Right renal pelvis (tissue), 4 donors: ENCODE measurements at regions not wholly inside any gene's neighbourhood (a gene's known extent, or its start where the extent isn't known, plus 50 kb on each side); places are given as distances from the start of the nearest gene placed in this dataset.

Source experiments
- DNase-seq, 4 donors: peaks; one replicate each; pipeline ENCODE4 v3.0.0-alpha.2; 2013; ENCODE audit warnings: low read depth in 4 of 4, low spot score in 3 of 4, missing footprints in 1 of 4

GRCh38 chr1:55624766-55625165 lies 409.6 kb upstream of the USP24 start:
- DNase-seq, result no peak

DNA sequence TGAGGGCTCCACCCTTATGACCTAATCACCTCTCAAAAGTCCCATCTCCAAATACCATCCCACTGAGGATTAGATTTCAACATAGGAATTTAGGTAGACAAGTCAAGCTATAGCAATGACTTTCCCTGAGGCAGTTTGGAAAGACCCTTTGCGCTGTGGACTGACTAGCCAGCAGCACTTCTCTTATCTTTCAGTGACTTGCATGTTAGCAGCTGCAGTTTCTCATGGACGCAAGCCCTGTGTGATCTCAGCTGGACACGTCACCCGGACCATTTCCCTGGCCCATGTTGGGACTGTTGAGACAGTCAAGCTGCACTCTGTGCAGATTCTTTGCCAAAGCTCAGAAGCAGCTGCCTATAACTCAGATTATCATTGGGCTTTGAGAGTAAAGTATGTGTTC lies 408.1 kb upstream of the USP24 start:
- peak in 1 of 4 donors; percentile 35 for DNase-seq

- DNase-seq, result peak in 2 of 4 donors; percentile 41 to 56
Measured at GRCh38 chr1:55622074-55622473, 406.9 kb upstream of the USP24 start.

GRCh38 chr1:55618199-55618598 lies 403.0 kb upstream of the USP24 start:
- no peak for DNase-seq

GRCh38 chr1:55617288-55617982 lies 402.3 kb upstream of the USP24 start:
- DNase-seq, result no peak

- DNase-seq, result no peak
Measured at GRCh38 chr1:55612988-55613387, 397.8 kb upstream of the USP24 start.

GRCh38 chr1:55611123-55611522 lies 396.0 kb upstream of the USP24 start:
- DNase-seq, result no peak

GRCh38 chr1:55610203-55610602 lies 395.0 kb upstream of the USP24 start:
- no peak for DNase-seq

DNA sequence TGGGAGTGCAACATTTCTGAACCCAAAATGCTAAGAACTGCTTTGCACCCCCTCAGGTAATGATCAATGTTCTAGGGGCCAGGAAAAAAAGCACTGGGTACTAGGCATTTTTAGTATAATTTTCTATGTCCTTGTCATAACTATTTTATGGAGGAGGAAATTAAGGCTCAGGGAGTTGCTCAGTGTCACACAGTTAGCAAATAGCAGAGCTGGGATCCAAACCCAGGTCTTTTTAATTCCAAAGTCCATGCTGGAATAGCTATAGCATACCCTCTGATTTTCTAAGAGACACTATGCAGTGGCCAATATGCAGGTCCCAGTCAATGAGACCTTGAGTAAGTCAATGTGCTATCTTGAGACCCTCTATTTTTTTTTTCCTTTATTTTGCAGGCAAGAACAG lies 394.5 kb upstream of the USP24 start:
- DNase-seq, result no peak

DNA sequence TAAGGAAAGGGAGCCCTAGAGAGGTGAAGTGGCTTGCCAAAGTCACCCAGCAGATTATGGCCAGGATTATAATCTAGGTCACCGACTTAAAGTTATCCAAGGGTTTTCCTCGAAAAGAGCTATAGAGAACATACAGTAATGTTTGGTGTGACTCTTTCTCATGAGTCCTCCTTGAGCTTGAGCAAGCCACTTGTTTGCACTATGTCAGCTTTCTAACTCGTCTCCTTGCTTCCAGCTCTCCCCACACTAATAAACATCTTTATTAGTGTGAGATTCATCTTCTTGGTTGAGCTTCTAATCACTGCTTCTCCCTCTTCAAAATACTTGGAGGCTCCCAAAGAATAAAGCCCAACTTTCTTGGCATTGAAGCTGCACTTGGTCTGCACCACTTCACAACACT lies 390.0 kb upstream of the USP24 start:
- DNase-seq, result no peak

DNA sequence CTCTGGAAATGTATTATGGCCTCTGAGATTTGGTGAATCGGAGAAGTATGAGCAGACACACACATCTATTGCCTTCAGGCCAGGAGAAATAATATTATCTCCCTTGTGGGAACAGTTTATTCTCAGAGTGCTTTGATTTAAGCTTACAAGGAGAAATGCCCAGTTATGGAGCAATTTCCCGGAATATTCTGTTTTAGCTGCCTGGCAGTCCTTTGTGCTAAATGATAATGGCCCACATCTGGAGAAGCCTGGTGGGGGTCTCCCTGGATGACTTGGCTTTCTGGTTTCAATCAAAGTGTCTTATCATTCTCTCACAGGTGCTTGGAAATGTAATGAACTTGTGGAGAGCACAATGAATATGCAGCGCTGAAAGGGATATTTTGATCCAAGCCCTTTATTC lies 389.6 kb upstream of the USP24 start:
- no peak for DNase-seq

DNA sequence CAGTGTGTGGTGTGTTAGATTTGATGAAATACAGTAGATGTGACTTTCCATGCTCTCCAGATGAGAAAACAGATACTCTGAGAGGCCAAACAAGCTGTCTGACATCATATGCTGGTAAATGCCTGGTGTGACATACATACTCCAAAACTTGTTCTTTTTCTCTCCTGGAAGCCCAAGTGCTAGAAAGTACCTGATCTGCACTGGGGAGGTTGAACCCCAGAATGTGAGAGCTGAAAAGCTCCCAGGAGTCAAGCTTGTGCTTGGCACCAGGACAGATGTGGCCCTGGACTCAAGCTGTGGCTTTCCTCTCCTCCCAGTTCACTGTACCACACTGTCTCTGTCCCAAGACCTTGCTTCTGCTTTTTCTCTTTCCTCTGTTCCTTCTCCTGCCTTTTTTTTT lies 389.0 kb upstream of the USP24 start:
- DNase-seq, result no peak

DNA sequence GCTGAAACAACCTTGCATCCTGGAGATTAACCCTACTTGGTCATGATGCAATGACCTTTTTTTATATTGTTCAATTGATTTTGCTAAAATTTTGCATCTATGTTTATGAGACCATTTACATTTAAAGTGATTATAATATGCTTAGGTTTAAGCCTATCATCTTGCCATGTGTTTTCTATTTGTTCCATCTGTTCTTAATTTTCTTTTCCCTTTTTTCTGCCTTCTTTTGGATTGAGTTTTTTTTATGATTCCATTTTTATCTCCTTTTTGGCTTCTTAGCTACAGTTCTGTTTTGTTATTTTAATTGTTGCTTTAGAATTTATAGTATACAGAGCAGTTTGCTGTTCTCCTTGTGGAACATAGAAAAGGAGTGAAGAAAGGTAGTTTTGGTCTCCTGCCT lies 385.1 kb upstream of the USP24 start:
- DNase-seq, result no peak

GRCh38 chr1:55597910-55598309 lies 382.7 kb upstream of the USP24 start:
- no peak for DNase-seq

- DNase-seq, result no peak
Measured at GRCh38 chr1:55594701-55595100, 379.5 kb upstream of the USP24 start.

DNA sequence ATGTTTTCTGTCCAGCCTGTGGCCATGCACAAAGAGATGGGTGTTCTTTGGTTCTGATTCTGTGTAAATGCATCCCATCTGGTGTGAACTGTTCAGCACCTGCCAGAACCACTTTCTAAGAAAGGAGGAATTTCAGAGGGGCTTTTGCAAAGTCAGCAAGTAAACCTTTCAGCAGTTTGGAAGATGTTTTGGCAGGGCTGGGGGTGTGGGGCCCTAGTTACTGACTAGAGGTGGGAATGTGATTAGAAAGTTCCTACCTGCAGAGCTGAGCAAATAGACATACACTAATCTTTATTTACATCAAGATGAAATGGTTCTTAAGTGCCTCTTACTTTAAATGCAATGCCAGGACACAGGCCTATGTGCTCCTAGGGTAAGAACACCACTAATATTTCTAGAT lies 378.1 kb upstream of the USP24 start:
- no peak for DNase-seq

DNA sequence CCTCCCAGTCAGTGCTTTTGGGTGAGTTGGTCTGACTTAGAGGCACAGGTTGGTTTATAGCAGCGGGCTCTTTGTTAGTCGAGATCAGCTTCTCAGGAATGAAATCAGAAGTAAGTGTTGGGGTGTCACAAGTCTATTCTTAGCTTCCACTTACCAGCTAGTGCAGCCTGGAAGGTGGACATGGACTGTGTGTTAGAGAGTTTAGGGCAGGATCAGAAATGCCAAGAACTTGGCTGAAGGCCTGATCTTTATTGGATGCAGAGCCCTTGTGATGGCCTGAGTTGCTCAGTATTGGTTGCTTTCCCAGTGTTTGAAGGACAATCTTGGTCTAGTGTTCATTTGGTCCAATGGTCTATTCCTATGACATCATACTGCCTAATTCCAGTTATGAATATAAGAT lies 377.0 kb upstream of the USP24 start:
- no peak for DNase-seq

- DNase-seq, result no peak
Measured at GRCh38 chr1:55589671-55590297, 374.6 kb upstream of the USP24 start.

DNA sequence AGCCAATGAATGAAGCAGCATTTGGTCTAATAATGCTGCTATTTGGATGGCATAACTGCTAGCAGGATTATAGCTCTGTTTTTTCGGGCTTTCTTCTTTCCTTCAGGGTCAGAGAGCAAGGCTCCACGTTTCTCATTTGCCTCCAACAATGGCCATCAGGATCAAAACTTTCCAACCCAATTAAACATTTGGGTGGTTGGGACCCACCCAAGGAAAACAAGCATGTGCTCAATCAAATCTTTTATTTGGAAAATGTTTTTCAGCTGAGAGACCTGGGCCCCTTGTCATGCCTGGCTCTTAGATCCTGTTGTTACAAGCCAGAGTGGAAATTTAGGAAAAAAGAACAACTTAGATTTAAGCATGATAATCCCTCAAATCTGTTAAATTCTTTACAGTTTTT lies 373.1 kb upstream of the USP24 start:
- no peak for DNase-seq

DNA sequence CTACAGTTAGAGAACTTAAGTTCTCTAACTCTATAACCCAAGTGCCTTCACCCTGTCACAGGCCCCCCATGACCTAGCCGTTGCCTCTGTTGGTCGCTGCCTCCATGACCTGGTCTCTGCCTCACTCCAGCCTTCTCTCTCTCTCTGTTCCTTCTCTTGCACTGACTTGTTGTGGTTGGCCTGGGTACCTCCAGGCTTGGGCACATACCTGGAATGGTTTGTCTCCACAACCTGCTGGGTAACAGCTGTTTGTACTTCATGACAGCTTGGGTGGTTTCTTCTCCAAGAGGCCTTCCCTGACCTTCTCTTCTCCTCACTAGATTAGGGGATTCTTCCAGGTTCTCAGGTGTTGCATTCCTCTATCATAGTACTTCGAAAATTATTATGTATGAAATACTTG lies 371.6 kb upstream of the USP24 start:
- DNase-seq, result no peak

DNA sequence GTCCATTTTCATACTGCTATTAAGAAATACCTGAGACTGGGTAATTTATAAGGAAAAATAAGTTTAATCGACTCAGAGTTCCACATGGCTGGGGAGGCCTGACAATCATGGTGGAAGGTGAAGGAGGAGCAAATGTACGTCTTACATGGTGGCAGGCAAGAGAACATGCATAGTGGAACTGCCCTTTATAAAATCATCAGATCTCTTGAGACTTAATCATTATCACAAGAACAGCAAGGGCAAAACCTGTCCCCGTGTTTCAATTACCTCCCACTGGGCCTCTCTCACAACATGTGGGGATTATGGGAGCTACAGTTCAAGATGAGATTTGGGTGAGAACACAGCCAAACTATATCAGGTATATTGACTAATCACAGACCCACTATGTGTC lies 370.2 kb upstream of the USP24 start:
- no peak for DNase-seq

GRCh38 chr1:55584526-55585401 lies 369.6 kb upstream of the USP24 start:
- no peak for DNase-seq
